GM12878 (cell line): ENCODE measurements at regions not wholly inside any gene's neighbourhood (a gene's known extent, or its start where the extent isn't known, plus 50 kb on each side); places are given as distances from the start of the nearest gene placed in this dataset.

ENCODE experiments used
- ATAC-seq: fragments of 200-7000 bp; cut with Tn5 transposase; 3 replicates; pipeline ENCODE4 v1.9.1; 2020; ENCODE audit warnings: mild to moderate bottlenecking, moderate library complexity
- BruUV-seq: library from RNA; stranded (reverse); fragments of 400-500 nt; replicated peaks from 2 replicates; lab custom pipeline; 2021; lab: Mats Ljungman, UMichigan
- CTCF ChIA-PET: fragments of 300-600 bp; sonication (Branson Sonifier 250); formaldehyde crosslinking; extraction: SDS; loops from one replicate; lab custom pipeline; 2021; ENCODE audit warnings: inconsistent platforms; lab: Yijun Ruan, JAX
- POLR2A ChIA-PET: fragments of 350-600 bp; formaldehyde crosslinking; extraction: SDS; loops from one replicate; lab custom pipeline; 2021; ENCODE audit warnings: inconsistent platforms; lab: Charles Lee
- RAD21 ChIA-PET: fragments of 300-600 bp; sonication (Branson Sonifier 250); formaldehyde crosslinking; loops from one replicate; lab custom pipeline; 2023; ENCODE audit warnings: antibody characterized with exemption; ENCODE audit not compliant: unreplicated experiment; lab: Charles Lee
- SMC1A ChIA-PET: fragments of 300-600 bp; sonication (Branson Sonifier 250); formaldehyde crosslinking; loops from one replicate; lab custom pipeline; 2023; ENCODE audit not compliant: unreplicated experiment, uncharacterized antibody; lab: Charles Lee
- DNase-seq: peaks from one replicate; pipeline ENCODE4 v3.0.0-alpha.2; 2011; ENCODE audit warnings: low read depth, low spot score
- FAIRE-seq: peaks from 3 replicates; lab custom pipeline; 2011; peaks lifted over from hg19 to GRCh38; lab: Jason Lieb, UNC
- H2AFZ ChIP-seq: 2 replicates; pipeline ENCODE4 v1.6.0; 2011; ENCODE audit warnings: low read depth, low read length, control low read depth; ENCODE audit not compliant: control insufficient read depth
- H3K27ac ChIP-seq: 2 replicates; pipeline ENCODE4 v1.5.1; 2011; ENCODE audit warnings: control low read depth; ENCODE audit not compliant: control insufficient read depth, insufficient read depth
- H3K27me3 ChIP-seq, 2 experiments: replicated peaks in 1 of 2; 2 replicates each; pipeline versions ENCODE4 v1.6.0 to v1.6.1; 2011; ENCODE audit warnings: low read length in 1 of 2; ENCODE audit not compliant: control insufficient read depth in 2 of 2, insufficient read depth in 2 of 2
- H3K36me3 ChIP-seq, 2 experiments: 2 replicates each; pipeline ENCODE4 v1.5.1; 2011; ENCODE audit warnings: low read length in 1 of 2; ENCODE audit not compliant: control insufficient read depth in 2 of 2, insufficient read depth in 2 of 2
- H3K4me1 ChIP-seq: 2 replicates; pipeline ENCODE4 v1.6.1; 2011; ENCODE audit warnings: mild to moderate bottlenecking, low read length, moderate library complexity, mixed read lengths; ENCODE audit not compliant: control insufficient read depth, insufficient read depth
- H3K4me2 ChIP-seq: 2 replicates; pipeline ENCODE4 v1.6.0; 2011; ENCODE audit warnings: control low read depth; ENCODE audit not compliant: control insufficient read depth, insufficient read depth
- H3K4me3 ChIP-seq: fragments of 200-600 bp; sonication (generic); 2 replicates; pipeline ENCODE4 v1.5.1; 2016
- H3K79me2 ChIP-seq: 2 replicates; pipeline ENCODE4 v1.6.0; 2011; ENCODE audit warnings: low read length; ENCODE audit not compliant: control insufficient read depth, insufficient read depth
- H3K9ac ChIP-seq: 2 replicates; pipeline ENCODE4 v1.8.0; 2011; ENCODE audit warnings: low read length, control low read depth, mixed read lengths; ENCODE audit not compliant: control insufficient read depth, insufficient read depth
- H3K9me3 ChIP-seq: replicated peaks from 3 replicates; pipeline ENCODE4 v1.5.1; 2011; ENCODE audit warnings: mild to moderate bottlenecking, low read length; ENCODE audit not compliant: control insufficient read depth, insufficient read depth
- H4K20me1 ChIP-seq: 2 replicates; pipeline ENCODE4 v1.6.0; 2011; ENCODE audit not compliant: control insufficient read depth, insufficient read depth
- JUND ChIP-seq: IDR thresholded peaks from 2 replicates; pipeline ENCODE4 v1.6.1; 2012; ENCODE audit warnings: low read depth, mild to moderate bottlenecking, low read length, improper control_type of control experiment, moderate library complexity
- MEF2B ChIP-seq: fragments of 450-650 bp; IDR thresholded peaks from 2 replicates; pipeline ENCODE4 v1.6.1; 2018; ENCODE audit warnings: mild to moderate bottlenecking, moderate library complexity; ENCODE audit not compliant: partially characterized antibody, poor library complexity, severe bottlenecking
- WGBS: methylation state at CpG from one replicate; pipeline ENCODE4 v1.1.6; 2016; ENCODE audit warnings: low lambda C conversion rate; ENCODE audit not compliant: insufficient replicate concordance, insufficient coverage; ENCODE audit errors: missing lambda C conversion rate; 5-methylcytosine and 5-hydroxymethylcytosine counted together
- in situ Hi-C: fragments of 300-500 bp; cut with MboI; formaldehyde crosslinking; loops from 9 replicates; pipeline ENCODE4 v1.14.3; 2018; ENCODE audit warnings: mixed read lengths
- intact Hi-C: fragments of 100-400 bp; cut with micrococcal nuclease; formaldehyde crosslinking; loops from one replicate; pipeline ENCODE4 v1.14.2; 2022; ENCODE audit not compliant: unreplicated experiment
- TF ChIP-seq, protein P1 (sequence below): fragments of 450-650 bp; IDR thresholded peaks from 2 replicates; pipeline ENCODE4 v1.6.1; 2018; ENCODE audit warnings: borderline replicate concordance, mild to moderate bottlenecking; ENCODE audit not compliant: partially characterized antibody

DNA sequence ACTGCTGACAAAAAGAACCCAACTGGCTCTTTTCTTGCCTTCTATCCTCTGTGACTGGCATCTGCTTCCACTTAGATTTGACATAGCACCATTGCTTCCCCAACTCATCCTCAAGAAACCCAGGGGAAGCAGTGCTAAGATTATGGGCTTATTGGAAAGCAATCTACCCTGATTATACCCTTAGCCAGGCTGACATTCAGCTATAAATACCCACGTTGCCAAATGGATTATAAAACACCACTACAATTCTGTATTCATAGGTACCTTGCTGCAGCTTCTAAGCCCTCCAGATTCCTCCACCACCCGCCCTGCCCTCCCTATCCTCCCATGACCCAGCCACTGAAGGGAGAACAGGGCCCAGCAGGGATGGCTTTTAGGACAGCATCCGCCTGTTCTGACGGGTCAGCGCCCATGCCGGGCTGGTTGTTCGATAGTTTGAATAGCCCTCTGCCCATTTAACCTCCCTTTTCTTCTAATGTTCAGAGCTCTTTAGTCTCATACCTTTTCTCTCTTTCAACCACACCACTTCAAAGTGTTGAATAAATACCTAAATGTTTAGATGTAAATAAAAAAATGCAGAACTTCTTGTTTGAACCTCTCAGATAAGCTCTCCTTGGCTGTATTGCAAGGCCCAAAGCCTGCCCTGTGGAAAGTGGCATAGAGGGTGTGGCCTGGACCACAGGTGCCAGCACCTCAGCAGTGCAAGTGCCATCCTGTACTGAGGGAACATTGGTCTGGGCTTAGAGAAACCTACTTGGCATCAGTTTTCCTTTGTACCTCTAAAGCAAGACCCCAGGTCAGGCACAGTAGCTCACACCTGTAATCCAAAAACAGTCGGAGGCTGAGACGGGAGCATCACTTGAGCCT is 86.6 kb upstream of the RGPD5 start (continued):
- TF ChIP-seq, protein P1, sequence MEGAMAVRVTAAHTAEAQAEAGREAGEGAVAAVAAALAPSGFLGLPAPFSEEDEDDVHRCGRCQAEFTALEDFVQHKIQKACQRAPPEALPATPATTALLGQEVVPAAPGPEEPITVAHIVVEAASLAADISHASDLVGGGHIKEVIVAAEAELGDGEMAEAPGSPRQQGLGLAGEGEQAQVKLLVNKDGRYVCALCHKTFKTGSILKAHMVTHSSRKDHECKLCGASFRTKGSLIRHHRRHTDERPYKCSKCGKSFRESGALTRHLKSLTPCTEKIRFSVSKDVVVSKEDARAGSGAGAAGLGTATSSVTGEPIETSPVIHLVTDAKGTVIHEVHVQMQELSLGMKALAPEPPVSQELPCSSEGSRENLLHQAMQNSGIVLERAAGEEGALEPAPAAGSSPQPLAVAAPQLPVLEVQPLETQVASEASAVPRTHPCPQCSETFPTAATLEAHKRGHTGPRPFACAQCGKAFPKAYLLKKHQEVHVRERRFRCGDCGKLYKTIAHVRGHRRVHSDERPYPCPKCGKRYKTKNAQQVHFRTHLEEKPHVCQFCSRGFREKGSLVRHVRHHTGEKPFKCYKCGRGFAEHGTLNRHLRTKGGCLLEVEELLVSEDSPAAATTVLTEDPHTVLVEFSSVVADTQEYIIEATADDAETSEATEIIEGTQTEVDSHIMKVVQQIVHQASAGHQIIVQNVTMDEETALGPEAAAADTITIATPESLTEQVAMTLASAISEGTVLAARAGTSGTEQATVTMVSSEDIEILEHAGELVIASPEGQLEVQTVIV: no peak
- TF ChIP-seq, all 136 proteins: peak for 0

DNA sequence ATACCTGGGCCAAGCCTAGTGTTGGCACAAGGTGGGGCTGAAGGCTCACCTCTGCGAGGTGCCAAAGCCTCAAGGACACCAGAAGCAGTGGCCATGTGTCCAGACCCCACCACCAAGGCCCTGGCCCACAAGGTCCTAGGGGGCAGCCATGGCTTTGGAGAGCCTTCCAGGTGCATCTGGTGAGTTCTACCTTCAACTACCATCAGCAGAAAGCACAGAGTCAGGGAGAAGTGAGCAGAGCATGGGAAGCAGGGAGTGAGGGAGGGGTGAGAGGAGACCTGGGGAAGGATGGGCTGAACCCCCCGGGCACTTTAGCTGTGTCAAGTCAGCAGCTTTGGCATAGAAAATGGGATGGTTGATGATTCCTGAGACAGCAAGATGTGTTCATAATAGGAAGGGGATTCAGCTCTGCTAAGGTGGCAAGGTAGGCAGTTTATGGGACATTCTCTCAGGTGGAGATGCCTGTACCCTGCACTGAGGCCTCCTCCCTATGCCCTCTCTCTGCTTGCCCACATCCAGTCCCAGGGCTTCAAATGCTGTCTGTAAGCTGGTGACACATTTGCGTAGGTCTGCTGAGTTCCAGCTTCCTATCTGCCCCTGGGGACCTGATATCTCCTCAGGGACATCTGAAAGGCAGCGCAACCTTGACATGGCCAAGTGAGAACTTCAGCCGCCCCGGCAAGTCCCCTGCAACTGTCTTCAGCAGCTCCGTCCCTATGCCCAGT is 83.4 kb upstream of the RGPD5 start:
- POLR2A ChIA-PET: no interaction called here
- no peak overlapping the region for H3K27ac ChIP-seq
- CTCF ChIA-PET: interaction anchor here (0.6 to 2.3 kb wide), 4 partner anchors 100 to 201 kb away, joined by 3 to 12 read pairs (median 4); no protein-coding TSS in a partner anchor
- no peaks in the 10 kb centered on the region for H4K20me1 ChIP-seq
- SMC1A ChIA-PET: interaction anchor here (0.7 to 1.7 kb wide), 3 partner anchors 21 to 164 kb away, joined by 3 to 6 read pairs (median 3); no protein-coding TSS in a partner anchor
- H3K9ac ChIP-seq: no peak overlapping the region
- no peaks in the 10 kb centered on the region for H3K9me3 ChIP-seq
- in situ Hi-C loops: no loop called here
- WGBS: 18% methylated on average over 7 of the region's 7 CpGs
- no peak overlapping the region; the same call in 1 of the 2 replicates for H2AFZ ChIP-seq
- no peak for FAIRE-seq
- ATAC-seq: peak; percentile 26; the same call in 2 of the 3 replicates
- H3K36me3 ChIP-seq: no peaks in the 10 kb centered on the region
- peaks cover 7% of the 10 kb centered on the region; the same call in 1 of the 2 replicates for H3K4me1 ChIP-seq
- H3K79me2 ChIP-seq: no peaks in the 10 kb centered on the region
- no peak overlapping the region for H3K4me2 ChIP-seq
- TF ChIP-seq MEF2B (peak; percentile 54), JUND (no peak)
- TF ChIP-seq, all 136 proteins: peak for 1
- Histone ChIP-seq H3K27me3 (no peaks in the 10 kb centered on the region), H3K4me3 (no peak overlapping the region)
- RAD21 ChIA-PET: interaction anchor here (0.8 to 1.8 kb wide), 3 partner anchors 23 to 165 kb away, joined by 3 to 10 read pairs (median 4); no protein-coding TSS in a partner anchor
- intact Hi-C loops: loop anchor here (10.0 kb wide), 1 partner anchor 166 kb away; no protein-coding TSS in a partner anchor
- no TSS peak for BruUV-seq
- no peak for DNase-seq
